Amniotic epithelial cell (primary cell): ENCODE measurements at regions not wholly inside any gene's neighbourhood (a gene's known extent, or its start where the extent isn't known, plus 50 kb on each side); places are given as distances from the start of the nearest gene placed in this dataset.

Experiments
- DNase-seq: peaks from one replicate; pipeline ENCODE4 v3.0.0-alpha.2; 2010; ENCODE audit warnings: low read depth

DNA sequence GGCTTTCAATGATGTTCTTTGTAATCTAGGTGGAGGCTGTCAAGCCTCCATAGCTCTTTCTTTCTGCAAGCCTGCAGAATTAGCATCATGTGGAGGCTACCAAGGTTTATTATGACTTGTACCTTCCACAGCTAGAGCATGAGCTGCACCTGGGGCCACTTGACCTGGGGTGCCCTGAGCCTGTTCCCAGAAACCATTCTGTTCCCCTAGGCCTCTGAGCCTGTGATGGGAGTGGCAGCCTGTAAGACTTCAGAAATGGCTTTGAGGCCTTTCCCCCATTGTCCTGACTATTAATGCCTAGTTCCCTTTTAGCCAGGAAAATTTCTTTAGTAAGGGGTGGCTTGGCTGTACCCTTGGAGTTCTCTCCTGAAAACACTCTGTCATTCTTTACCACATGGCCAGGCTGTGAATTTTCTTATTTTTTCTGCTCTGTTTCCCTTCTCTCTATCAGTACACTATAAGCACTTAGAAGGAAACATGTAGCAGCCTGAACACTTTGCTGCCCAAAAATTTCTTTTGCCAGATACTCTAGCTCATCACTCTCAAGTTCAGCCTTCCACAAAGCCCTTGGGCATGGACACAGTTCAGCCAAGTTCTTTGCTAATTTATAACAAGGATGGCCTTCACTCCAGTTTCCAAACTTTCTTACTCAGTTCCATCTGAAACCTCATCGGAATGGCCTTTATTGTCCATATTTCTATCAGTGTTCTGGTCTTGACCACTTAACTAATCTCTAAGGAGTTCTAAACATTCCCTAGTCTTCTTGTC, 61.4 kb upstream of the NR3C1 start:
- no peak for DNase-seq

DNA sequence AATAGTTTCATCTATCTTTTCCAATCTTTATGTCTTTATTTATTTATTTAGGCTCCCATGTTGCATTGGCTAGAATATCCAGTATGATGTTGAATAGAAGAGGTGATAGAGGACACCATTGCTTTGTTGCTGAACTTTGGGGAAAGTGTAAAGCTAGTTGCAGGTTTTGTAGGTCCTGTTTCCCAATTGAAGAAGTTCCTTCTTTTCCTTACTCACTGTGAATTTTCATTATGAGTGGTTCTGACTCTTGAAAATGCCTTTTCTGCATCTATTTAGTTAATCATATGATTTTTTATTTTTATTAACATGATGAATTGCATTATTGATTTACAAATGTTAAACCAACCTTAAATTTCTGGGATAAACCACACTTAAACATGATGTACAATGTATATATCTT, 58.9 kb upstream of the NR3C1 start:
- DNase-seq = no peak

DNA sequence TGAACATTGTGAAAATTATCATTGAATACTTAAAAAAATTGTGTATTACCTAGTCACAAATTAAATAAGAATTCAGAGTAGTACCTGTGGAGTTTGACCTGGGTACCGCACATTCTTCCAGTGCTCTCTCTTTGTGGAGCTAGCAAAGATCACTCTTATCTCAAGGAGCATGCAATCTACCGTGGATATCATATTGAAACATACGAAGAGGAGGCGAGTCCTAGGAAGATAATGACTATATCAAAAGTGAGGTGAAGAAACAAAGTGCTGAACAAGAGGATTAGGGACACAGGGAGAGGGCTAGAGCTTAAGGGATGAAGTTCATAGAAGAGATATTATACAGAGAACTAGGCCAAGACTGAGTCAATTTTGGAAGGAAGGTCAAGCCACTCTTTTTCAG, 55.9 kb upstream of the NR3C1 start:
- no peak for DNase-seq

DNA sequence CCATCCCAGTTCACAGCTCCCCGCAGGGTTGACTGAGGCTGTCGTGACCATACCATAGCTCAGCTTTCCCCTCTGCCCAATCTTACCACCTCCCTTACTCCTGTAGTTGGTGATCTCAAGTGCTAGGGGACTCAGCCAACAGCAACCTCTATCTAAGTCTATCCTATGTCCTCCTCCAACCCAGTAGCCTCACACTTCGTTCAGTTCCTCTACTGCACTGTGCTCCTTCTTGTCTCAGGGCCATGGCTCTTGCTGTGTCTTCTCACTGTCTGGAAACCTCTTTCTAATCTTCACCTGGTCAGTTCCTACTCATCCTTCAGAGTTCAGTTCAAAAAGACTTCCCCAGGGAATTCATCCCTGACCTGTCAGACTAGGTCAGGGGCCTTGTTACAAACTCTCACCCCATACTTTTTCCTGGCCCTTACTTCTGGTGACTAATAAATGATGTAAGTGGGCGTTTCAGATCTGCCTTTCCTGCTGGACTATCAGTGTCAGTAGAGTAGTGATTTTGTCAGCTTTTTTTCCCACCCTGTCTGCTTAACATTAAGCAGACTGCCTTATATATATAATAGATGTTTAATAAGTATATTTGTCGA, 53.6 kb upstream of the NR3C1 start:
- DNase-seq = peak; percentile 76

DNA sequence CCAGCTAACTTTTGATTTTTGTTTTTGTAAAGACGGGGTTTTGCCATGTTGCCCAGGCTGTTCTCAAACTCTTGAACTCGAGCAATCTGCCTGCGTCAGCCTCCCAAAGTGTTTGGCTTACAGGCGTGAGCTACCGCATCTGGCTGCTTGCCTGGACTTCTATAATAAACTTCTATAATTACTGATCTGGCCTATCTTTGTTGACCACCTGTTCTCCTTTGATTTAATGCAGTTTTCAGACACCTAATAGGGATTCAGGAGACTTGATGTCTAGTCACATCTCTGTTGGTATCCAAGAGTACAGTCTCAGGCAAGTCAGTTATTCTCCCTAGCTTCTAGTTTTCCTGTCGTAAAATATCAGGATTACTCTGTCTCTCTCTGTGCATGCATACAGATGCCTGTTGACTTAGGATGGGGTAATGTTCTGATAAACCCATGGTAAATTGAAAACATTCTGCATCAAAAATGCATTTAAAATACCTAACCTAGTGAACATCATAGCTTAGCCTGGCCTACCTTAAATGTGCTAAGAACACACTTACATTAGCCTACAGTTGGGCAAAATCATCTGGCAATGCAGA, 51.5 kb upstream of the NR3C1 start:
- no peak for DNase-seq

DNA sequence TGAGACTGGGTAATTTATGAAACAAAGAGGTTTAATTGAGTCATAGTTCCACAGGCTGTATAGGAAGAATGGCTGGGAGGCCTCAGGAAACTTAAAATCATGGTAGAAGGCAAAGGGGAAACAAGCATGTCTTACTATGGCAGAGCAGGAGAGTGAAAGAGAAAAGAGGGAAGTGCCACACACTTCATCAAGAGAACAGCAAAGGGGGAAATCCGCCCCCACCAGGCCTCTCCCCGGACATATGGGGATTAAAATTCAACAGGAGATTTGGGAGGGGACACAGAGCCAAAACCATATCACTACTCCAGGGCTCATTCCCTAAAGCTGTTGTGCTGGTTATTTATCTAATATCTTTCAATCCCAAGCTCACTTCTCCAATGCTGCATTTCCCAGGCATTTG, 50.2 kb upstream of the NR3C1 start:
- DNase-seq = no peak
